H1 (cell line): ENCODE measurements at regions not wholly inside any gene's neighbourhood (a gene's known extent, or its start where the extent isn't known, plus 50 kb on each side); places are given as distances from the start of the nearest gene placed in this dataset.

Experiments
- BCL11A ChIP-seq, 2 experiments: IDR thresholded peaks; one replicate each; pipeline ENCODE4 v1.6.1; 2011; ENCODE audit warnings: low read depth in 2 of 2, low read length in 2 of 2, mild to moderate bottlenecking in 2 of 2
- GABPA ChIP-seq: IDR thresholded peaks from 2 replicates; pipeline ENCODE4 v1.6.1; 2011; ENCODE audit warnings: mild to moderate bottlenecking, low read length, moderate library complexity, borderline replicate concordance; ENCODE audit not compliant: insufficient read depth
- NANOG ChIP-seq: IDR thresholded peaks from 2 replicates; pipeline ENCODE4 v1.6.1; 2011; ENCODE audit warnings: low read length, low read depth, mild to moderate bottlenecking, inconsistent platforms; ENCODE audit not compliant: insufficient read depth, poor library complexity, severe bottlenecking
- TF ChIP-seq, protein P1 (sequence below), 3 experiments: IDR thresholded peaks; 1 replicate in 2 of 3; 2 replicates in 1 of 3; pipeline versions ENCODE4 v1.5.1 to v1.6.1; 2011; ENCODE audit warnings: low read length in 3 of 3, mild to moderate bottlenecking in 3 of 3, inconsistent platforms in 2 of 3, low read depth in 1 of 3, moderate library complexity in 1 of 3; ENCODE audit not compliant: insufficient read depth in 1 of 3; ENCODE audit errors: control extremely low read depth in 1 of 3

DNA sequence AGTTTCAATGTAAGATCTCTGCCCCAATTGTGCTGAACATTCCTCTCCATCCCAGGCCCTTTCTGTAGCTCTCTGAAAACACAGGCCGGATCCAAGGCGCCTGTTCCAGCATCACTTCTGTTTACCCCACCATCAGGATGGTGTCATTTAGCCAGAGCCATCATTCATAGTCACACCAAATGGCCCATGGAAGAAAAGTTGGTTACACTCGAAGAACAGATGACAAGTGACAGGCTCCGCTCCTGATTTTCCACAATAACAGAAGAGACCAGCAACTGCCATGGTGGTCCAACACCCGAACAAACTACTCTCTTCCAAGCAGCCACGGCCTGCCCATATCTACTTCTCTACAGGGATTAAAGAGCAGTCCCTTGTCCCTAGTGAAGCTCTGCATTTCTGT, 59.9 kb upstream of the PROX1 start (continued):
- no peak for TF ChIP-seq GABPA
- no peak for TF ChIP-seq NANOG
- no peak for TF ChIP-seq BCL11A (IDR thresholded peaks at IDR 0.05; ENCODE audit: low read depth in 2 of 2, low read length in 2 of 2)
- TF ChIP-seq, protein P1, sequence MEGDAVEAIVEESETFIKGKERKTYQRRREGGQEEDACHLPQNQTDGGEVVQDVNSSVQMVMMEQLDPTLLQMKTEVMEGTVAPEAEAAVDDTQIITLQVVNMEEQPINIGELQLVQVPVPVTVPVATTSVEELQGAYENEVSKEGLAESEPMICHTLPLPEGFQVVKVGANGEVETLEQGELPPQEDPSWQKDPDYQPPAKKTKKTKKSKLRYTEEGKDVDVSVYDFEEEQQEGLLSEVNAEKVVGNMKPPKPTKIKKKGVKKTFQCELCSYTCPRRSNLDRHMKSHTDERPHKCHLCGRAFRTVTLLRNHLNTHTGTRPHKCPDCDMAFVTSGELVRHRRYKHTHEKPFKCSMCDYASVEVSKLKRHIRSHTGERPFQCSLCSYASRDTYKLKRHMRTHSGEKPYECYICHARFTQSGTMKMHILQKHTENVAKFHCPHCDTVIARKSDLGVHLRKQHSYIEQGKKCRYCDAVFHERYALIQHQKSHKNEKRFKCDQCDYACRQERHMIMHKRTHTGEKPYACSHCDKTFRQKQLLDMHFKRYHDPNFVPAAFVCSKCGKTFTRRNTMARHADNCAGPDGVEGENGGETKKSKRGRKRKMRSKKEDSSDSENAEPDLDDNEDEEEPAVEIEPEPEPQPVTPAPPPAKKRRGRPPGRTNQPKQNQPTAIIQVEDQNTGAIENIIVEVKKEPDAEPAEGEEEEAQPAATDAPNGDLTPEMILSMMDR (IDR thresholded peaks at IDR 0.05; ENCODE audit: control extremely low read depth in 1 of 3, insufficient read depth in 1 of 3, low read depth in 1 of 3, low read length in 3 of 3): no peak
